Heart left ventricle (tissue), 13 donors: ENCODE measurements at regions not wholly inside any gene's neighbourhood (a gene's known extent, or its start where the extent isn't known, plus 50 kb on each side); places are given as distances from the start of the nearest gene placed in this dataset.

ENCODE experiments used
- CTCF ChIP-seq, 12 donors: fragments of 200-600 bp; sonication (generic) in 4 of 12; IDR thresholded peaks; one replicate each; pipeline versions ENCODE4 v1.5.0 to v1.8.0; 2018 to 2022; ENCODE audit warnings: antibody characterized with exemption in 12 of 12, mild to moderate bottlenecking in 5 of 12
- POLR2A ChIP-seq, 2 donors: fragments of 450-650 bp; IDR thresholded peaks; one replicate each; pipeline ENCODE4 v1.6.1; 2017; ENCODE audit warnings: antibody characterized with exemption in 2 of 2, mild to moderate bottlenecking in 2 of 2, moderate library complexity in 2 of 2
- donor health status: ischemic (EF 13 %, LVEDD 7.1; RV severe dilation, severe dysfunction).
- donor health status: DM: no; HTN: yes; CAD: no.
- donor health status: DM: no; HTN: no; CAD: no.
- donor health status: ischemic (EF 25% LVEDD 6.9; RV normal size, moderate dysfunction).
- donor health status: ischemic (EF 25% LVEDD 5.7; RV mildly dilated, moderate dysfunction).
- donor health status: ischemic (EF 35%, LVEDD 5.7; RV mildly dilated, moderate dysfunction).
- donor health status: nonischemic (EF 11% LVEDD 7.7; RV severe dilation, severe dysfunction).
- donor health status: DM: yes; HTN: yes; CAD: no.
- donor health status: PGD.
- donor health status: ischemic (EF 29% LVEDD 5.4; RV normal size, mild dysfunction).
- donor health status: nonischemic (EF 23%, LVEDD 6.1; RV moderate dilation, normal function).

- TF ChIP-seq CTCF (IDR thresholded peaks at IDR 0.05): no peak
- no peak for TF ChIP-seq POLR2A (IDR thresholded peaks at IDR 0.05)
Observed at GRCh38 chrX:925094-925493, 287.4 kb downstream of the CRLF2 start.
